ENCODE measurements at regions not wholly inside any gene's neighbourhood (a gene's known extent, or its start where the extent isn't known, plus 50 kb on each side); places are given as distances from the start of the nearest gene placed in this dataset.

DNA sequence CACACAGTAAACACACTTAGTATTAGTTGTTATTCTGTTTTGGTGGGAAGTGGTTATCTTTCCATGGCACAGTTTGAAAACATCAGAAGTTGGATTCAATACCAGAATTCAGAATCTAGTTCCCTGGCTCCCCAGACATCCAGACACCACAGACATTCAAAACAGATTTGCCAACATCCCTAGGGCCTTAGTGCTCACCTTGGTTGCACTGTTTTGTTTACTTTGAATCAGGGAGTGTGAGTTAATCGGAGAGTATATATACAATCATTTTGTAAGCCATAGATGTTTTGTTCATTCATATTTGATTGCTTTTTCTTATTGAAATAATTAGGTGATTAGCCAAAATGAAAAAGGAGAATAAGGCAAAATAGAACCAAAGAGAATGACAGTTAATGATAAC, 324.7 kb upstream of the CLNK start:
- TF ChIP-seq, protein P1, sequence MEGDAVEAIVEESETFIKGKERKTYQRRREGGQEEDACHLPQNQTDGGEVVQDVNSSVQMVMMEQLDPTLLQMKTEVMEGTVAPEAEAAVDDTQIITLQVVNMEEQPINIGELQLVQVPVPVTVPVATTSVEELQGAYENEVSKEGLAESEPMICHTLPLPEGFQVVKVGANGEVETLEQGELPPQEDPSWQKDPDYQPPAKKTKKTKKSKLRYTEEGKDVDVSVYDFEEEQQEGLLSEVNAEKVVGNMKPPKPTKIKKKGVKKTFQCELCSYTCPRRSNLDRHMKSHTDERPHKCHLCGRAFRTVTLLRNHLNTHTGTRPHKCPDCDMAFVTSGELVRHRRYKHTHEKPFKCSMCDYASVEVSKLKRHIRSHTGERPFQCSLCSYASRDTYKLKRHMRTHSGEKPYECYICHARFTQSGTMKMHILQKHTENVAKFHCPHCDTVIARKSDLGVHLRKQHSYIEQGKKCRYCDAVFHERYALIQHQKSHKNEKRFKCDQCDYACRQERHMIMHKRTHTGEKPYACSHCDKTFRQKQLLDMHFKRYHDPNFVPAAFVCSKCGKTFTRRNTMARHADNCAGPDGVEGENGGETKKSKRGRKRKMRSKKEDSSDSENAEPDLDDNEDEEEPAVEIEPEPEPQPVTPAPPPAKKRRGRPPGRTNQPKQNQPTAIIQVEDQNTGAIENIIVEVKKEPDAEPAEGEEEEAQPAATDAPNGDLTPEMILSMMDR (conservative IDR thresholded peaks at IDR 0.05) = no peak
- H3K27me3 Mint-ChIP-seq = peaks cover 5% of the 10 kb centered on the region
- no peaks in the 10 kb centered on the region for H3K9me3 Mint-ChIP-seq
- H3K27ac Mint-ChIP-seq = no peak overlapping the region
- no peak overlapping the region for H3K4me3 Mint-ChIP-seq
- H3K36me3 Mint-ChIP-seq = no peaks in the 10 kb centered on the region
- H3K4me1 Mint-ChIP-seq (ENCODE audit: unreplicated experiment) = no peaks in the 10 kb centered on the region
- no peak for DNase-seq (ENCODE audit: extremely low spot score, unreplicated experiment)

GRCh38 chr4:11005300-11005699, 320.7 kb upstream of the CLNK start:
- TF ChIP-seq, protein P1 (conservative IDR thresholded peaks at IDR 0.05) = no peak
- no peak overlapping the region for H3K27ac Mint-ChIP-seq
- H3K27me3 Mint-ChIP-seq = peaks cover 5% of the 10 kb centered on the region
- no peaks in the 10 kb centered on the region for H3K4me1 Mint-ChIP-seq (ENCODE audit: unreplicated experiment)
- no peaks in the 10 kb centered on the region for H3K9me3 Mint-ChIP-seq
- H3K4me3 Mint-ChIP-seq = no peak overlapping the region
- no peak for DNase-seq (ENCODE audit: extremely low spot score, unreplicated experiment)
- no peaks in the 10 kb centered on the region for H3K36me3 Mint-ChIP-seq

GRCh38 chr4:11004818-11005217, 320.2 kb upstream of the CLNK start:
- H3K9me3 Mint-ChIP-seq = no peaks in the 10 kb centered on the region
- H3K4me3 Mint-ChIP-seq = no peak overlapping the region
- peaks cover 5% of the 10 kb centered on the region for H3K4me1 Mint-ChIP-seq (ENCODE audit: unreplicated experiment)
- no peaks in the 10 kb centered on the region for H3K36me3 Mint-ChIP-seq
- H3K27ac Mint-ChIP-seq = no peak overlapping the region
- no peak for DNase-seq (ENCODE audit: extremely low spot score, unreplicated experiment)
- H3K27me3 Mint-ChIP-seq = peaks cover 5% of the 10 kb centered on the region
- TF ChIP-seq, protein P1 (conservative IDR thresholded peaks at IDR 0.05) = no peak

- Mint-ChIP-seq H3K4me1 (ENCODE audit: unreplicated experiment) (peaks cover 5% of the 10 kb centered on the region), H3K9me3 (no peaks in the 10 kb centered on the region), H3K27me3 (peaks cover 5% of the 10 kb centered on the region), H3K27ac (no peak overlapping the region), H3K36me3 (no peaks in the 10 kb centered on the region), H3K4me3 (no peak overlapping the region)
- DNase-seq (ENCODE audit: extremely low spot score, unreplicated experiment) = no peak
- TF ChIP-seq, protein P1 (conservative IDR thresholded peaks at IDR 0.05) = no peak
Measured at GRCh38 chr4:11002961-11003360, 318.4 kb upstream of the CLNK start.

- Mint-ChIP-seq H3K36me3 (no peaks in the 10 kb centered on the region), H3K4me3 (no peak overlapping the region), H3K4me1 (ENCODE audit: unreplicated experiment) (peaks cover 5% of the 10 kb centered on the region), H3K27ac (no peak overlapping the region), H3K9me3 (no peaks in the 10 kb centered on the region), H3K27me3 (no peaks in the 10 kb centered on the region)
- no peak for DNase-seq (ENCODE audit: extremely low spot score, unreplicated experiment)
- TF ChIP-seq, protein P1 (conservative IDR thresholded peaks at IDR 0.05) = no peak
Measured at GRCh38 chr4:10998846-10999245, 314.3 kb upstream of the CLNK start.

DNA sequence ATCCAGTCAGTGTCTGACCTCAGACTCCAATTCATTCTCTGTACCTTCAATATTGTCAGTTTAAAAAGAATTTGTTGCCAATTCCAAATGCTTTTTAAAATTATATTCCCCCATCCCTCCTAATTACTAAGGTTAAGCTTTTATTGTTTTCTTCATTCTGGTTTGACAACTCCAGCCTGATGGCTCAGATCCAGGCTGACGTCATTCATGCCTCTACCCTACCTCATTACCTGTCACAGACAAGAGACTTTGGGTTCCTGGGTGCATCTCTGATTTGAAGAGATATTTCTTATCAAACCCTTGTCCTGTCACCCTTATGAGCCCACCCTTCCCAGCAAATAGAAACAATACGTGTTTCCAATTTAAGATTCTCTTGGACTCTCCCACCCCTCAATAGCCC, 300.2 kb upstream of the CLNK start:
- TF ChIP-seq, protein P1 (conservative IDR thresholded peaks at IDR 0.05) = no peak
- peak overlapping the region; percentile 51 for H3K27ac Mint-ChIP-seq
- no peak for DNase-seq (ENCODE audit: extremely low spot score, unreplicated experiment)
- H3K4me3 Mint-ChIP-seq = no peak overlapping the region
- H3K27me3 Mint-ChIP-seq = no peaks in the 10 kb centered on the region
- no peaks in the 10 kb centered on the region for H3K36me3 Mint-ChIP-seq
- no peaks in the 10 kb centered on the region for H3K9me3 Mint-ChIP-seq
- H3K4me1 Mint-ChIP-seq (ENCODE audit: unreplicated experiment) = peaks cover 25% of the 10 kb centered on the region

All from type B pancreatic cell (in vitro differentiated cells).